ENCODE measurements at regions not wholly inside any gene's neighbourhood (a gene's known extent, or its start where the extent isn't known, plus 50 kb on each side); places are given as distances from the start of the nearest gene placed in this dataset.

DNA sequence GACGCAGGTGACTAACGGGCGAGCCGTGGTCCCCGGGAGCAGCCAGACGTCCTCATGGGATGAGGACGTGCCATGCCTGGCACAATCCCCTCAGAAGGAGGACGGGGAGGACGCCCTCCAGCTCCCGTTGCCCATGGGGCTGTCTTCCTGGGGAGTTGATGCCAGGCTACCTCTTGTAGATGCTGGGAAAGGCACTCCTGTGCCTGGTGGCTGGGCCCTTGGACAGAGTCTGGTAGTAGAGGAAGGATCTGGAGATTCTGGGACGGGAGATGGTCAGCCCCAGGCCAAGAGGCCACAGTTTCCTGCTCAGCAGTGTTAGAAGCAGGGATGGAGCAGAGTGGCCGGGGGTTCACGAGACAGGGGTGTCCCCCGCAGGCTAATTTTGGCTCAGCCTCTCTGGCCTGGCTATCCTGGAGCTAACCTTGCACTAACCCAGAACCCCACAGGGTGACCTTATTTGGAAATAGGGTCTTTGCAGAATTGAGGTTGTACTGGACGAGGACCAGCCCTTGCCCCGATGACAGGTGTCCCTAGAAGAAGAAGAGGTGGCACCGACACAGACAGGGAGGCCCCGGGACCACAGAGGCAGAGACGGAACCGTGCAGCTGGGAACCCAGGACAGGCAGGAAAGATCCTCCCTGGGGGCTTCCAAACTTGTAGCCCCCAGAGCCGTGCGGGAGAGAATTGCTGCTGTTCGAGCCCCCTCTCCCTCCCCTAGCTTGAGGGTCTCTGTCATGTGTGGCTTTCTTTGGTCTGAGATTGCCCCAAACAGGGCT, 50.1 kb upstream of the ADRA2C start:
- no peak overlapping the region for H3K27ac Mint-ChIP-seq
- H3K36me3 Mint-ChIP-seq (ENCODE audit: low read depth): no peaks in the 10 kb centered on the region

GRCh38 chr4:3715061-3715854, 50.9 kb upstream of the ADRA2C start:
- Mint-ChIP-seq H3K4me3 (no peak overlapping the region), H3K9me3 (peaks cover 4% of the 10 kb centered on the region)

More for the DNA sequence above, 50.1 kb upstream of the ADRA2C start:
- Mint-ChIP-seq H3K4me3 (no peak overlapping the region), H3K27me3 (peaks cover 33% of the 10 kb centered on the region), H3K4me1 (ENCODE audit: low read depth) (no peaks in the 10 kb centered on the region), H3K9me3 (peaks cover 4% of the 10 kb centered on the region)
- no peak for DNase-seq

GRCh38 chr4:3714642-3715001, 51.6 kb upstream of the ADRA2C start:
- H3K9me3 Mint-ChIP-seq: peaks cover 4% of the 10 kb centered on the region
- H3K4me3 Mint-ChIP-seq: no peak overlapping the region
- no peak overlapping the region for H3K27ac Mint-ChIP-seq
- DNase-seq: no peak
- peaks cover 21% of the 10 kb centered on the region for H3K27me3 Mint-ChIP-seq
- H3K4me1 Mint-ChIP-seq (ENCODE audit: low read depth): no peaks in the 10 kb centered on the region
- H3K36me3 Mint-ChIP-seq (ENCODE audit: low read depth): no peaks in the 10 kb centered on the region

More at GRCh38 chr4:3715061-3715854, 50.9 kb upstream of the ADRA2C start:
- H3K27ac Mint-ChIP-seq: no peak overlapping the region
- no peak for DNase-seq
- no peaks in the 10 kb centered on the region for H3K36me3 Mint-ChIP-seq (ENCODE audit: low read depth)
- H3K27me3 Mint-ChIP-seq: peaks cover 27% of the 10 kb centered on the region
- no peaks in the 10 kb centered on the region for H3K4me1 Mint-ChIP-seq (ENCODE audit: low read depth)

- Mint-ChIP-seq H3K27ac (no peak overlapping the region), H3K36me3 (ENCODE audit: low read depth) (no peaks in the 10 kb centered on the region), H3K27me3 (peaks cover 16% of the 10 kb centered on the region), H3K4me1 (ENCODE audit: low read depth) (no peaks in the 10 kb centered on the region), H3K9me3 (peaks cover 4% of the 10 kb centered on the region), H3K4me3 (no peak overlapping the region)
- DNase-seq: no peak
Observed at GRCh38 chr4:3713817-3714641, 52.2 kb upstream of the ADRA2C start.

- Mint-ChIP-seq H3K4me1 (ENCODE audit: low read depth) (no peaks in the 10 kb centered on the region), H3K27ac (no peak overlapping the region)
Observed at GRCh38 chr4:3713346-3713745, 52.8 kb upstream of the ADRA2C start.

GRCh38 chr4:3712936-3713335, 53.2 kb upstream of the ADRA2C start:
- no peak for DNase-seq
- H3K36me3 Mint-ChIP-seq (ENCODE audit: low read depth): no peaks in the 10 kb centered on the region
- H3K27ac Mint-ChIP-seq: no peak overlapping the region
- no peaks in the 10 kb centered on the region for H3K9me3 Mint-ChIP-seq
- H3K4me1 Mint-ChIP-seq (ENCODE audit: low read depth): no peaks in the 10 kb centered on the region
- peaks cover 9% of the 10 kb centered on the region for H3K27me3 Mint-ChIP-seq
- H3K4me3 Mint-ChIP-seq: no peak overlapping the region

More at GRCh38 chr4:3713346-3713745, 52.8 kb upstream of the ADRA2C start:
- peaks cover 13% of the 10 kb centered on the region for H3K27me3 Mint-ChIP-seq
- H3K4me3 Mint-ChIP-seq: no peak overlapping the region
- no peak for DNase-seq
- H3K36me3 Mint-ChIP-seq (ENCODE audit: low read depth): no peaks in the 10 kb centered on the region
- H3K9me3 Mint-ChIP-seq: peaks cover 4% of the 10 kb centered on the region

GRCh38 chr4:3712112-3712805, 53.9 kb upstream of the ADRA2C start:
- Mint-ChIP-seq H3K27ac (no peak overlapping the region), H3K36me3 (ENCODE audit: low read depth) (no peaks in the 10 kb centered on the region), H3K4me1 (ENCODE audit: low read depth) (no peaks in the 10 kb centered on the region), H3K4me3 (no peak overlapping the region), H3K27me3 (peaks cover 11% of the 10 kb centered on the region), H3K9me3 (no peaks in the 10 kb centered on the region)
- DNase-seq: no peak

GRCh38 chr4:3711183-3712111, 54.7 kb upstream of the ADRA2C start:
- H3K27ac Mint-ChIP-seq: no peak overlapping the region
- no peaks in the 10 kb centered on the region for H3K9me3 Mint-ChIP-seq
- DNase-seq: no peak

GRCh38 chr4:3710451-3711182, 55.6 kb upstream of the ADRA2C start:
- Mint-ChIP-seq H3K4me1 (ENCODE audit: low read depth) (no peaks in the 10 kb centered on the region), H3K27ac (no peak overlapping the region), H3K9me3 (no peaks in the 10 kb centered on the region), H3K4me3 (no peak overlapping the region), H3K36me3 (ENCODE audit: low read depth) (no peaks in the 10 kb centered on the region), H3K27me3 (peaks cover 11% of the 10 kb centered on the region)
- no peak for DNase-seq

More at GRCh38 chr4:3711183-3712111, 54.7 kb upstream of the ADRA2C start:
- no peak overlapping the region for H3K4me3 Mint-ChIP-seq
- H3K4me1 Mint-ChIP-seq (ENCODE audit: low read depth): no peaks in the 10 kb centered on the region
- peaks cover 7% of the 10 kb centered on the region for H3K27me3 Mint-ChIP-seq
- no peaks in the 10 kb centered on the region for H3K36me3 Mint-ChIP-seq (ENCODE audit: low read depth)

GRCh38 chr4:3709846-3710441, 56.2 kb upstream of the ADRA2C start:
- Mint-ChIP-seq H3K27me3 (peaks cover 11% of the 10 kb centered on the region), H3K36me3 (ENCODE audit: low read depth) (no peaks in the 10 kb centered on the region), H3K4me1 (ENCODE audit: low read depth) (no peaks in the 10 kb centered on the region), H3K9me3 (no peaks in the 10 kb centered on the region), H3K4me3 (no peak overlapping the region), H3K27ac (no peak overlapping the region)
- no peak for DNase-seq

DNA sequence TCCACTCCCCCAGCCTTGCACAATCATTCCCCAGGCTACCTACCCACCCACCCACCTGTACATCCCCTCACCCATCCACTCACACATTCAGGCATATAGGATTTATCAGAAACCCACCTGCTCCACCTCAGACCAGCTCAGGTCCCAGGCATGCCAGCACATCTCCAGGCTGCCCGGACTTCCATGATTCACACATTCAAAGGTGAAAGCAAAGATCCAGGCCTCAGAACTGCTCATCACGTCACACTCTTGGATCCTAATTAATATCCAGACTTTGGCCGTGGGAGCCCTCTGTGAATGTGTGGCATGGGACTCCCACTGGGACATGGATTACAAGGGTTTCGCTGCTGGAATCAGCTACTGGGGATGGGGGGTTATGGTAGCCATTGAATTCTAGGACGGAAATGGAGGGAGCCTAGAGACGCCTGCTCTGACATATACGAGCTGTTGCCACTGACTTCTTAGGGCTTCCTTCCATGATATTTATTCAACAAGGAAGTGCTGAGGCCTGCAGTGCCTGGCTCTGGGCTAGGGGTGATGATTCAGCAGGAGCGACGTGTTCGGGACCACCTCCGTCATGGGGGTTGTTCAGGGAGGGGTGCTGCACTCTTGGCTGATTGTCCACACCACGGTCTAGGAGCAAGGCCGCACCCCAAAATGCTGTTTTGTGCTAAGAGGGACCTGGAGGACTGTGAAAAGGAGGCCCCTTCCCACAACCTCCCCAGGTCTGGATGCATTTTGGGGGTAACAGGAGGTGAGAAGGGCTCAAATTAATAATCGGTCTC, 56.9 kb upstream of the ADRA2C start:
- Mint-ChIP-seq H3K9me3 (no peaks in the 10 kb centered on the region), H3K27ac (no peak overlapping the region), H3K27me3 (peaks cover 15% of the 10 kb centered on the region), H3K4me1 (ENCODE audit: low read depth) (no peaks in the 10 kb centered on the region), H3K36me3 (ENCODE audit: low read depth) (no peaks in the 10 kb centered on the region), H3K4me3 (no peak overlapping the region)
- DNase-seq: no peak

DNA sequence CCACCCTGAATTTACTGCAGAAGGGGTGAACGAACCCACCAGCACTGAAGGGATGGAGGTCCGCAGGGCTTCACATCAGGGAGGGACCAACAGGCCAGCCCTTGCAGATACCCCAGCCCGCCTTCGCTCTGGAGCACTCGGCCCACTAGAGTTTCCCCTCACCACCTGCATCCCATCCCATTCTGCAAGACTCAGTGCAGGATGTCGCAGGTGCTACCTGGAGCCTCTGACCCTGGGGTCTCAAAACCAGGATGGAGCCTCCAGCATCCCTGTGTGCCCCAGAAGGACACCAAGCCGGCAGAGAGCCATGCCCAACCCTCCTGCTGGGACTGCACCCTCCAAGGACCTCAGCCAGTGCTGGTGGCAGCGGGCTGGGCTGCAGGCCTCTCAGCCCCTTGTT, 57.6 kb upstream of the ADRA2C start:
- Mint-ChIP-seq H3K36me3 (ENCODE audit: low read depth) (no peaks in the 10 kb centered on the region), H3K9me3 (no peaks in the 10 kb centered on the region), H3K4me3 (no peak overlapping the region), H3K27ac (no peak overlapping the region), H3K27me3 (peaks cover 21% of the 10 kb centered on the region), H3K4me1 (ENCODE audit: low read depth) (no peaks in the 10 kb centered on the region)
- DNase-seq: no peak

Measured in activated T-cell treated with anti-CD3 and anti-CD28 coated beads, Interleukin-2, amount 50 U/mL, for 24 hours (primary cell).